ENCODE measurements at regions not wholly inside any gene's neighbourhood (a gene's known extent, or its start where the extent isn't known, plus 50 kb on each side); places are given as distances from the start of the nearest gene placed in this dataset.

GRCh38 chr9:87830446-87830845, 52.2 kb upstream of the SPATA31E1 start:
- DNase-seq: no peak
- Mint-ChIP-seq H3K4me3 (no peak overlapping the region), H3K27me3 (ENCODE audit: low read depth in 3 of 3) (peaks cover 0 to 3% (median 0%) of the 10 kb centered on the region in 3 donors), H3K9me3 (peaks cover 0 to 2% (median 0%) of the 10 kb centered on the region in 6 donors), H3K27ac (no peak overlapping the region), H3K4me1 (no peaks in the 10 kb centered on the region), H3K36me3 (no peaks in the 10 kb centered on the region)

- peaks cover 0 to 2% (median 0%) of the 10 kb centered on the region in 6 donors for H3K9me3 Mint-ChIP-seq
- DNase-seq: no peak
- no peak overlapping the region for H3K4me3 Mint-ChIP-seq
- H3K27ac Mint-ChIP-seq: no peak overlapping the region
- peaks cover 0 to 3% (median 0%) of the 10 kb centered on the region in 3 donors for H3K27me3 Mint-ChIP-seq (ENCODE audit: low read depth in 3 of 3)
- no peaks in the 10 kb centered on the region for H3K4me1 Mint-ChIP-seq
- H3K36me3 Mint-ChIP-seq: no peaks in the 10 kb centered on the region
Observed at GRCh38 chr9:87831159-87831558, 51.5 kb upstream of the SPATA31E1 start.
